Activated CD4-positive, alpha-beta T cell treated with anti-CD3 and anti-CD28 coated beads for 48 hours (primary cell): ENCODE measurements at regions not wholly inside any gene's neighbourhood (a gene's known extent, or its start where the extent isn't known, plus 50 kb on each side); places are given as distances from the start of the nearest gene placed in this dataset.

Experiments
- DNase-seq: peaks from one replicate; pipeline ENCODE4 v3.0.0-alpha.2; 2020

DNA sequence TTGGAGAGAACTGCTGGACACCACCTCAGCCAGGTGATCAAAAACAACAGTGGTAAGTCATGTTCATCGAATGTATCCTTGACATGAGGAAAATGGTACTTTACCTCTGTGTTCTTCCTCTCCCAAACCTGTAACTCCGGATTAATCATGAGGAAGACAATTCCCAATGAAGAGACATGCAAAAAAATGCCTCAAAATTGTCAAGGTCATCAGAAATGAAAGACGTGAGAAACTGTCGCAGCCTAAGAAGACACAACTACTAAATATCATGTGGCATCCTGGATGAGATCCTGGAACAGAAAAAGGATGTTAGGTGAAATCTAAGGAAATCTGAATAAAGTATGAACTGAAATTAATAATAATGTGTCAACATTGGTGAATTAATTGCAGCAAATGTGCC lies 178.4 kb downstream of the LACC1 start:
- no peak for DNase-seq

DNA sequence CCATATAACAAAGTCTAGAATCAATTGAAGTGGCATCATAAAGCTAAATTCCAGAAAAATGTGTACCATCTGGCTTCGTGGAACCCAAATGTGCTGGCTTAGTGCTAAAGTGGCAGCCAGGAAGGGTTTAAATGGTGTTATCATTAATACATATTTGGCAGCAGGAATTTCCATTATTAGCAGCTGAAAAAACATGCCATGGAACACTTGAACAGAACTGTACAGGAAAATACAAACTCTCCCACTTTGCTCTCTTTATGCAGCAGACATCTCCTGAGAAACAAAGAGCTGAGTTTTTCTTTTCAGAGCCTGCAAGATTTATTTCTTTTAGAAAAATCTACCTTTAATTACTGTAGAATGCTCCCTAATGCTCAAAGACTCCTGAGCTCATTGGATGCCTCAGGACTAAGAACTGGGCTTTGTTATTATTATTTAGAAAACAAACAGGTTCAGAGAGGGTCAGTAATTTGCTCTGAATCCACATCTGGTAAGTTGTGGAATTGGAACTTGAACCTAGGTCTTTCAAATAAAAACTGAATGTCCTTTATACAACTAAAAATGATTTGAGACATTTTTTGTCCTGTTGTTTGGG lies 179.0 kb downstream of the LACC1 start:
- no peak for DNase-seq

- DNase-seq = no peak
Measured at GRCh38 chr13:44061876-44062275, 182.2 kb downstream of the LACC1 start.

DNA sequence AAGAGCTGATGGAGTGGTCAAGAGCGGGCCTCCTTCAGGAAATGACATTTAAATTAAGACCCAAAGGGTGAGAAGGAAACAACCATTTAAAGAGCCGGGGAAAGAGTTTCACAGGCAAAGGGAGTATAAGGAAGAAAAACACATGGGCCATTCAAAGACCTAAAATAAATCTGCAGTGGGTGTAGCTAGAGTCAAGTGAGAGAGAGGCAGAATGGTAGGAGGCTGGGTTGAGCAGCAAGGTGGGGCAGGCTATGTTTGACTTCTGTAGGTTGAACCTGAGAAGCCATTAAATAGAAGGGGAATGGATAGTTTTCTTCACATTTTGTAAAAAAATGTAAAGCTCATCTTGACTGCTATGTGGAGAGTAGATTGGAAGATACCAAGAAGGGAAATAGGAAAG lies 183.8 kb downstream of the LACC1 start:
- no peak for DNase-seq

DNA sequence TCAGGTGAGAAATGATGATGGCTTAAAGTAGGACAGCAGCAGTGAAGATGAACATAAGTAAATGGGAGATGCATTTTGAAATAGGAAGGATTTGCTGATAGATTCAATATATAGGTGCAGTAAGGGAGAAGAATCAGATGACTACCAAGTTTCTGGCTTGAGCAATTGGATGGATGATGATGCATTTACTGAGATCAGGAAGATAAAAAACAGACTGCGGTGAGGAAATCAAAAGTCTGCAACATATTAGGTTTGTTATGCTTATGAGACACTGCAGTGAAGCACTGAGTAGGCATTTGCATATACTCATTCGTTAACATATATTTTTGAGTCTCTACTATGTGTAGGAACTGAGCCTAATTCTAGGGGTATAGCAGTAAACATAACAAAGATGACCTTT lies 184.2 kb downstream of the LACC1 start:
- no peak for DNase-seq

DNA sequence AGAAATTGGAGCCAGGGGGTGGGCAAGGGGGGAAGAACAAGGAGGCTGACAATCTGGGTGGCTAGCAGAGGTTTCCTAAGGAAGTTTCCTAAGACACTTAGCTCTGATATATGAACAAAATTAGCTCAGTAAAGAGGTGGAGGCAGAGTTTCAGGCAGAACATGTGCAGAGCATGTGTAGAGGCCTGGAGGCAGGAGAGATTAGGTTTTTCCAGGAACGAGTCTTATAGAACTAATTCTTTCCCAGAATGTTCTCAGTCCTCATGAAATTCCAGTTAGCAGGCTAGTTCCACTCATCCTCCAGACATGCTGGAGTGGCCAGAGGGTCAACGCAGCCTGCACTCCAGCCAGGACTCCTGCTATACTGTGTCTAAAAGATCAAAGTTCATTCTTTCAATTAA lies 184.7 kb downstream of the LACC1 start:
- DNase-seq = no peak

GRCh38 chr13:44068169-44068568 lies 188.5 kb downstream of the LACC1 start:
- DNase-seq = no peak

DNA sequence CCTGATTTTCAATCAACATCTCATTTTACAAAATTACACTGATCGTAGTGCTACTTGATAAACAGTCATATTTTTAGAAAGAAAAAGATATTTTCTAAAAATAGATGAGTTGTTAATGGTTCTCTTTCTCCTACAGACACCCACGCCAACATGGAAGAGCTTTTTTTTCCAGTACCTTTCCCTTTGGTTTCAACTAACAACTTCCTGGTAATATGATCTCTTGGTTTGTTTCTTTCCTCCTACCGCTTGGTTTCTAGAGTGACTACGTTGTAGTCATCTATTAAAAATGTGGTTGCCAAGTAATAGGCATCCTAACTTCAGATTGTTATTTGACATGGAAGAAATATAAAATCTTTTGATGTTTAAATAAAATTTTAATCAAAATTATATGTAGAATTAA lies 189.0 kb downstream of the LACC1 start:
- DNase-seq = no peak

DNA sequence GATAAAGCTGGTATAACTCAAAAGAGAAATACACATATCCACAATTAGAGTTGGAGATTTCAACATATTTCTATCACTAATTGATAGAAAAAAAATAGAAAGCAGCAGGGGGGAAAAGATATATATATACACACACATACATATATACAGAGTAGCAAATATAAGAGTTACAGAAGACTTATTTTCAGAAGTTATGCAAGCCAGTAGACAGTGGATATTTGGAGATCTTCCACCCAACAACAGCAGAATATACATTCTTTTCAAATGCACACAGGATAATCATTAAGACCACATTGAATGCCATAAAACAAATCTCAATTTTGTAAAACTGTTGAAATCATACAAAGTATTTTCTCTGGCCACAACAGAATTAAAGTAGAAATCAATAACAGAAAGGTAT lies 192.8 kb downstream of the LACC1 start:
- DNase-seq = no peak

- DNase-seq = no peak
Measured at GRCh38 chr13:44074611-44075010, 194.9 kb downstream of the LACC1 start.

DNA sequence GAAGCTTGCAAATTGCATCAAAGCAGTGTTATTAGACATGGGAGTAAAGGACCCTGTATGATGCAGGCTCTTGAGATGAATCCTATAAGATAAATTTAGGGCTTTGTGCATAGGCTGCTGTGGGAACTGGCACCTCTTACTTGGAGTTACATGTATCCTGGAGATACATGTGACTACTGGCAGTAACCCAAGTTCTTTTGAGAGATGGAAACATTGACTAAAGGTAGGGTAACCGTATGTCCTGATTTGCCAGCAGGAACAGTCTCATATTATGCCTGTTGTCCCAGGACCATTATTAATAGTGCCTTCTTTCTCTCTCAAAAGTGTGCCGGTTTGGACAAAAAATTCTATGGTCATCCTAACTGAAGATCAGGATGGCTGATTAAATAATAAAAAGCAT lies 195.4 kb downstream of the LACC1 start:
- no peak for DNase-seq

DNA sequence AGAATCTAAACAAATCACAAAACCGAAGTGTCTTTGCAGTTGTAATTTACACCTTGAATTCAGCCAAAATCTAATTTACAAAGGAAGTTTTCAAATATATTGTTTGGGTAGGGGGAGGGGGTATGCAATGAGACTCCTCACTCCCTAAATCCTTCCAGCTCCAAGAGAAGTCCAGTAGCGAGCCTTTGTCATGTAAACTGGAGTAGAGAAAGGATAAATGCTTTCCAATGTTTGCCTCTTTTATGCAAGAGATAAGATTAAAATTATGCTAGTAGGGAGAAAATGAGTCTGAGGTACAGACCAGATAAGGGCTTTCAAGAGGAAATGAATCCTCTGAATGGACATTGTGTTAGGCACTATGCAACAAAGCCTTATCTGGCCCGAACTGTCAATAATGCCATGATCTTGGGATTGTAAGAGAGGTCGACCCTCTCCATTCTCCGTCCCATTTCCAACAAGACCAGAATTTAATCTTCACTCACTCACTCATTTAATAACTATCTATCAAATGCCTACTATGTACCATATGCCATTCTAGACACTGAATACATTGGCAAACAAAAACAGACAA lies 199.2 kb downstream of the LACC1 start:
- DNase-seq = no peak

GRCh38 chr13:44079413-44080205 lies 199.9 kb downstream of the LACC1 start:
- DNase-seq = no peak

GRCh38 chr13:44084146-44084545 lies 204.4 kb downstream of the LACC1 start:
- DNase-seq = no peak

- DNase-seq = no peak
Measured at GRCh38 chr13:44086389-44086788, 206.7 kb downstream of the LACC1 start.

GRCh38 chr13:44088411-44088810 lies 208.7 kb downstream of the LACC1 start:
- no peak for DNase-seq

- DNase-seq = no peak
Measured at GRCh38 chr13:44088991-44089413, 209.3 kb downstream of the LACC1 start.

DNA sequence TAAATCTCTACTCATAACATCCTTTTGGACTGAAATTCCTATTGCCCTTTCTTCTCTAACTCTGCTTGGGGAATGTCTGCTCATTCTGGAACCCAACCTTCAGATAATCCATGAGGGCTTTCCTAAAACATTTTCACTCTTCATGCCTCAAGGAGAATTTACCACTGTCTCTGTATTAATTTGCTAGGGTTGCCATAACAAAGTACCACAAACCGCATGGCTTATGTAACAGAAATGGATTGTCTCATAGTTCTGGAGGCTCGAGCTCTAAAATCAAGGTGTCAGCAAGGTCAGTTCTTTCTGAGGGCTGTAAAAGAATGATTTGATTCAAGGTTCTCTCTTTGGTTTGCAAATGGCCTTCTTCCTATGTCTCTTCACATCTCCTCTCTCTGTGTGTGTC lies 209.7 kb downstream of the LACC1 start:
- DNase-seq = no peak

- no peak for DNase-seq
Measured at GRCh38 chr13:44092078-44092970, 212.6 kb downstream of the LACC1 start.

DNA sequence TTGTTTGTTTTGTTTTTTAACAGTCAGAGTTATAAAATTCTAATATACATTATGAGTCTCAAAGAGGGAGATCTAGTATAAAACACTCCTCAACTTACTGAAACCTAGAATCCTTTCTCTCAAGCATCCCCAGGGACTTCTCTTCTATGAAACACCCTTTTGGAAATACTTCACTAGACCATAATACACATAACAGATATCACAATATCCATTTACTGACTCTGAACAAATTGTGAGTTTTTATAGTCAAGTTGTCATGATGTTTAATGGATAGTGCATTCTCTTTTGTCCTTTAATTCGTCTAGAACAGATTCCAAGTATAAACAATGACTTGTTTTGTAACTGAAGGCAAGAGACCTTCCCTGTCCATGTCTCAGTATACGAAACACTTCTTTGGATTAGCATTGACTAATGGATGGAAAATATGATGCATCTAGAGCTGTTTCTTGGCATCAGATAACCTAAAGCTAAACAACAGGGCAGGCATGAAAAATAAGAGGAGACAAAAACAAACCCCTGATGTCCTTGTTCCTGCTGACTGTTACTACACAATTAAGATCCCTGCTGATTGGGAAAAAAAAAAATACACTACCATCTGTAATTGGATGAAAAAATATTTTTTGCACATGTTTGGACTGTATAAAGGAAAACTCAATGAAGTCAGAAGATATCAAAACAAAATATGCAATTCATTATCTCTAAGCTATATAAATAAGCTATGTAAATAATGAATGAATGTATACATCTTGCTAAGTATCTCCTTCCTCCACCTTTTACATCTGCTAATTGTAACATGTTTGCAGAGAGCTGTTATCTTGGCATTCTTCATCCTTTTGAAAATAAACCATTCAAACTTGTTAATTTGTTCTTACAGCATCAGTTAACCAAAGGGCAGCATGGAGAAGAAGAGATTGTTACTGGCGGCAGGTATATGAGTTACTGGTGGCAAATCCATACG lies 214.2 kb downstream of the LACC1 start:
- DNase-seq = no peak

- no peak for DNase-seq
Measured at GRCh38 chr13:44096901-44097300, 217.2 kb downstream of the LACC1 start.

GRCh38 chr13:44098559-44098958 lies 218.9 kb downstream of the LACC1 start:
- DNase-seq = no peak
